GM12891 (cell line): ENCODE measurements at regions not wholly inside any gene's neighbourhood (a gene's known extent, or its start where the extent isn't known, plus 50 kb on each side); places are given as distances from the start of the nearest gene placed in this dataset.

Source experiments
- DNase-seq: peaks from one replicate; pipeline ENCODE4 v3.0.0; 2011; ENCODE audit warnings: low spot score; ENCODE audit not compliant: insufficient read length
- FAIRE-seq: peaks from 2 replicates; lab custom pipeline; 2011; peaks lifted over from hg19 to GRCh38; lab: Jason Lieb, UNC
- PAX5 ChIP-seq: IDR thresholded peaks from 2 replicates; pipeline ENCODE4 v1.6.1; 2011; ENCODE audit warnings: low read length, moderate library complexity, mild to moderate bottlenecking; ENCODE audit not compliant: insufficient read depth, severe bottlenecking
- POLR2A ChIP-seq: IDR thresholded peaks from 2 replicates; pipeline ENCODE4 v1.6.1; 2011; ENCODE audit warnings: low read depth, low read length, control low read depth
- POLR2AphosphoS5 ChIP-seq: IDR thresholded peaks from 2 replicates; pipeline ENCODE4 v1.6.1; 2011; ENCODE audit warnings: low read depth, low read length, control low read depth
- POU2F2 ChIP-seq: IDR thresholded peaks from 2 replicates; pipeline ENCODE4 v1.6.1; 2011; ENCODE audit warnings: low read depth, mild to moderate bottlenecking, control low read depth, low read length, moderate library complexity
- SPI1 ChIP-seq: IDR thresholded peaks from 2 replicates; pipeline ENCODE4 v1.6.1; 2011; ENCODE audit warnings: low read depth, low read length, control low read depth
- TAF1 ChIP-seq: IDR thresholded peaks from 2 replicates; pipeline ENCODE4 v1.6.1; 2011; ENCODE audit warnings: low read depth, low read length, control low read depth

DNA sequence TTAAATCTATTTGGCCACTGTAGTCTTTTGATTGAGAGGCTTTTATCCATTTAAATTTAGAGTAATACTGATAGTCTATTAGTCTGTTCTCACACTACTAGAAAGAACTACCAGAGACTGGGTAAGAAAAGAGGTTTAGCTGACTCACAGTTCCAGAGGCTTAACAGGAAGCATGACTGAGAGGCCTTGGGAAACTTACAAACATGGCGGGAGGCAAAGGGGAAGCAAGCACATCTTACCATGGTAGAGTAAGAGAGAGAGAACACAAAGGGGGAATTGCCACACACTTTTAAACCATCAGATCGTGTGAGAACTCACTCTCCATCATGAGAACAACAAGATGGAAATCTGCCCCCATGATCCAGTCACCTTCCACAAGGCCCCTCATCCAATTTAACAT lies 410.9 kb downstream of the PDGFC start:
- TF ChIP-seq TAF1: no peak
- TF ChIP-seq PAX5: no peak
- no peak for DNase-seq
- no peak for FAIRE-seq

DNA sequence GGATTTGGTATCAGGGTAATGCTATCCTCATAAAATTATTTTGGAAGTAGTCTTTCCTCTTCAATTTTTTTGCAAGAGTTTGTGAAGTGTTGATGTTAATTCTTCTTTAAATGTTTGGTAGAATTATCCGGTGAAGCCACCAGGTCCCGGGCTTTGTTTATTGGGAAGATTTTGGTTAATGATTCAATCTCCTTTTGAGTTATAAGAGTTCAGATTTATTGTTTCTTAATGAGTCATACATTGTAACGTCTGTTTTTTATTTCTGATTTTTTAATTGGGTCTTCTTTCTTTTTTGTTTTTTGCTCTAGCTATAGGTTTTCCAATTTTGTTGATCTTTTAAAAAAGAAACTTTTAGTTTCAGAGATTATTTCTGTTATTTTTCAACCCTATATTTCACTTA lies 412.3 kb downstream of the PDGFC start:
- FAIRE-seq: no peak
- DNase-seq: no peak
- TF ChIP-seq SPI1 (no peak), POU2F2 (no peak), PAX5 (no peak), TAF1 (no peak), POLR2A (no peak), POLR2AphosphoS5 (no peak)

DNA sequence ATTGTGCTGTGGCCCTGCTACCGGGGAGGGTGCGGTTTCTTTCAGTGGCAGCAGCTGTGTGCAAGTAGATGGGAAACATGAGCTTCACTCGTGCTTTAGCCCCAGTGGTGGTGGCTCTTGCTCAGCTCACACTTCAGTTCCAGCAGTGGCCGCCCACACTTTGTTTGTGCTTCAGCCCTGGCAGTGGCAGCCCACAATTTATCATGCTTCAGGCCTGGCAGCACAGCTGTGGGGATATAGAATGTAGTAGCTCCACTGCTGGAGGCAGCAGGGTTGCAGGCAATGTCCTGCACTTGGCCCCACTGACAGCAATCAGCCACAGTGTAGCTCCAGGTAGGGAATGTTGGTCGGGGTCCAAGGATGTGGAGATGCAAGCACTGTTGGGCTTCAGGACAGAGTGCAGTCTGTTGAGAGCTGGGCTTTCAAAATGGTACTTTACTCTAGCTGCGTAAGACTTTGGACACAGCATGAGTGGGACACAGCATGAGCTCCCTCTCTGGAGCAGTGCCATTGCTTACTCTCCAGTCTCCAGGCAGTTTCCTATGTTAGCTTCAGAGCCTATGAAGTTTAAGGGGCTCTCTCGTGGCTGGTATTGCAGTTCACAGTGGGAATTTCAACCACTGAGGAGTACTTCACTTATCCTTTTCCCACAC lies 413.1 kb downstream of the PDGFC start:
- DNase-seq: no peak
- TF ChIP-seq SPI1 (no peak), PAX5 (no peak), POLR2AphosphoS5 (no peak), TAF1 (no peak), POLR2A (no peak), POU2F2 (no peak)
- FAIRE-seq: no peak

DNA sequence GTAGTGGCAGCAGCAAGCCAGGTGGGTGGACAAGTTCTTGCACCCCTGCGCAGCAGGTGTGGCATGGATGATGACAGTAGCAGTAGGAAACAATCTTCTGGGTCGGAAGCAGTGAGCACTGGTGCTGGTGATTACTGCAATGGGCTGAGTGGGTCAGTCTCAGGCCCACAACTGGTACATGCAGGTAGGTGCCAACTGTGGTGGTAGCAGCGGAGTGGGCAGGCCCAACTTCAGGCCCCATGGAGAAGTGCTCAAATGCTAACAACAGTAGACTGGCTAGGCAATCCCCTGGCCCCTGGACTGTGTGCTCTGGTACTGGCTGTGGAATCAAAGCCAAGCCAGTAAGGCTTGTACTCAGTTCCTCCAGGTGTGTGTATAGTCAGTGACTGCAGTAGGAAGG lies 413.7 kb downstream of the PDGFC start:
- DNase-seq (no peak), FAIRE-seq (no peak)
- no peak for TF ChIP-seq POU2F2
- no peak for TF ChIP-seq SPI1
- no peak for TF ChIP-seq TAF1
- no peak for TF ChIP-seq POLR2AphosphoS5
- no peak for TF ChIP-seq POLR2A
- no peak for TF ChIP-seq PAX5

DNA sequence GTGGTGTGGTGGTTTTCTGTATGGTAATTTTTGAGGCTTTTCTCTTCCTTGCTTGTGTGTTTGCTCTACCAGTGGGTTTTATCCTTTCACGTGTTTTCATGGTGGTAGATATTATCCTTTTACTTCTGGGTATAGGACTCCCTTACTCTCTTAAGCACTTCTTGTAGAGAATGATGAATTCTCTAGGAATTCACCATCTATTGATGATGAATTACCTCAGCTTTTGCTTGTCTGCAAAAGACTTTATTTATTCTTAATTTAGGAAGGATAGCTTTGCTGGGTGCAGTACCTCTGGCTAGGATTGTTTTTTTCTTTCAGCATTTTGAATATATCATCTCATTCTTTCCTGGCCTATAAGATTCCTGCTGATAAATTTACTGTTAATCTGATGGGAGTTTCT lies 415.3 kb downstream of the PDGFC start:
- FAIRE-seq (no peak), DNase-seq (no peak)
- TF ChIP-seq SPI1: no peak
- TF ChIP-seq POLR2A: no peak
- no peak for TF ChIP-seq PAX5
- no peak for TF ChIP-seq TAF1
- no peak for TF ChIP-seq POLR2AphosphoS5

DNA sequence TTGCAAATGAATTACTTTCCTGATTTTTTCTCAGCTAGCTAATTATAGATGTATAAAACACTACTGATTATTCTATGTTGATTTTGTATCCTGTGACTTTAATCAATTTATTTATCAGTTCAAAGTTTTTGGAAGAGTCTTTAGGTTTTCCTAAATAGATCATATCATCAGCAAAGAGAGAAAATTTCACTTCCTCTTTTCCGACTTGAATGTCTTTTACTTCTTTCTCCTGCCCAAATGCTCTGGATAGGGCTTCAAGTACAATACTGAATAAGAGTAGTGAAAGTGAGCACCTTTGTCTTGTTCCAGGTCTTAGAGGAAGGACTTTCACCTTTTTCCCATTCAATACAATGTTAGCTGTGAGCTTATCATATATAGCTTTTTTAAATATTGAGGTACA lies 417.9 kb downstream of the PDGFC start:
- peak; percentile 83 for TF ChIP-seq SPI1
- TF ChIP-seq POU2F2: no peak
- TF ChIP-seq POLR2AphosphoS5: no peak
- no peak for TF ChIP-seq PAX5
- TF ChIP-seq TAF1: no peak
- DNase-seq (no peak), FAIRE-seq (no peak)

DNA sequence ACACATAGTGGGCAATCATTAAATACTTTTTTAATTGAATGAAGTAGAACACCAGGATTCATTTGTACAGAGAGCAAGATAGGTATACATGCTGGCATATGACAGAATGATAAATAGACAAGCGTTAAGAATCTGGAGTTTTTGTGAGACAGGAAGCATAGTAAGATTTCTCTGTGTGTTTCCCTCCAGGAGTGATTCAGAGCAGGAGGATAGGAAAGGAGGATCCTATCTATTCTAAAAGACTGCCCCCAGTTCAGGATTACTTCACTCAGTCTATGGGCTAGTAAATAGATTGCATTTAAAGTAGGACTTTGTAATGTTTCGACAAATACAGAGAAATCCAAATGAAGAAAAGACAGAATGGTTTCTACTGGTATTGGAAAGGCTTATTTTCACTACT lies 423.7 kb downstream of the PDGFC start:
- FAIRE-seq: no peak

DNA sequence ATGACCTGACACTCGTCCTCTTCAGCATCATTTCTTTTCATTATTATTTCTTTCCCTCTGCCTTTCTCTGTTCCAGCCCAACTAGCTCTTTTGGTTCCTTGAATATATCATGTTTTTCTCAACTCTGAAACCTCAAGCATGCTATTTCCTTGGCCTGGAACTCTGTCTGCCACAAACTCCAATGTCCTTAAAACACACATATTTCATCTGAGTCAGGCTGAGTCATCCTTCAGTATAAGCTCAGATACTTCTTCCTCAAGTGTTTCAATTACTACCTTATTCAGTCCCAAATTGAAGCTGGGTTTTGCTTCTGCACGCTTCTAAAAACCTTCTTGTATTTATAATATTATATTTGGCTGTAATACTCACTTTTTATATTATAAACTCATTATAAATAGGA lies 424.2 kb downstream of the PDGFC start:
- FAIRE-seq (no peak), DNase-seq (no peak)
- TF ChIP-seq SPI1: no peak
- no peak for TF ChIP-seq PAX5
- no peak for TF ChIP-seq TAF1
- TF ChIP-seq POU2F2: no peak
- no peak for TF ChIP-seq POLR2A
- no peak for TF ChIP-seq POLR2AphosphoS5

More for the DNA sequence above, 423.7 kb downstream of the PDGFC start:
- no peak for DNase-seq
- TF ChIP-seq PAX5 (no peak), POLR2AphosphoS5 (no peak), POU2F2 (no peak), TAF1 (no peak), POLR2A (no peak), SPI1 (no peak)

DNA sequence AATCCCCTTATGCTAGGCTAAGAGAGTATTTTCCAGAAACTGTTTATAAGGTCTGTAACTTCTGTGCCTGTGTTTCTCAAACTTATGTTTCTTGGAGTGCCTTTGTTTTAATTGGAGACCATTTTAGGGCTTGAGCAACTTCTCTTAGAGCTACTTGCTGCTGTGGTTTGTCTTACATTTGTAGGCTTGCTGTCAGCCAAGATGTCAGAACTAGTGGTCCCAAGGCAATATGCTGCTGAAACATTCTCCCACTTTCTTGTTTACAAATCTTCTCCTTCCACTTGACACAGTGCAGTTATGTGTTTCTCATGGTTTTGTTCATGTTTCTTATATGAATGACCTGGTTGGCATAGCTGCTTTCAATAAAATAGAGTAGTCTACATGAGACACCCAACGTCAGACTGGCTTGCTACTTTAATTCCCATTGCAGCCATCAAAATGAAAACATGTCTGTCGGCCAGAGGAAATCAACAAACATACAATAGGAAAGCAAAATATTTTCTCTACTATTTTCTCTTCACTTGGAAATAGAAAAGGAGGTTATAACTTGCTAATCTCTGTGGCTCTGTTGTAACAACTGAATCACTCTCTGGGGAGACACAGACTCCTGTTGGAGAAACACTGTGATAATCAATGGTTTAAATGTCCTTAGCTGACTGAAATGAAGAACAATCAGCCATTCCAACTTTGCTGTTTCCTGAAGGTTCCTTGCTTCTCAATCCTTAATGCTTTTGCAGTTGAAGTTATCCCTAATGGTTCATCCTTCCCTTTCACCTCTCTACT lies 426.4 kb downstream of the PDGFC start:
- FAIRE-seq (no peak), DNase-seq (no peak)
- no peak for TF ChIP-seq POLR2A
- TF ChIP-seq SPI1: no peak
- TF ChIP-seq POLR2AphosphoS5: no peak
- no peak for TF ChIP-seq POU2F2
